GM21515 (cell line): ENCODE measurements at regions not wholly inside any gene's neighbourhood (a gene's known extent, or its start where the extent isn't known, plus 50 kb on each side); places are given as distances from the start of the nearest gene placed in this dataset.
A peak's percentile ranks its signal among the peaks of the same experiment; 100 is the strongest.

Source experiments
- ATAC-seq: cut with Tn5 transposase; IDR thresholded peaks from one replicate; pipeline ENCODE4 v1.9.1; 2021; ENCODE audit not compliant: unreplicated experiment

GRCh38 chr4:181525634-181526033 is 717.6 kb upstream of the TENM3 start:
- ATAC-seq = no peak

- peak; percentile 78 for ATAC-seq
Observed at GRCh38 chr4:181528570-181529184, 714.5 kb upstream of the TENM3 start.

- no peak for ATAC-seq
Observed at GRCh38 chr4:181529537-181529936, 713.7 kb upstream of the TENM3 start.

GRCh38 chr4:181536196-181536746 is 706.9 kb upstream of the TENM3 start:
- ATAC-seq = no peak

GRCh38 chr4:181536811-181537434 is 706.3 kb upstream of the TENM3 start:
- no peak for ATAC-seq

- no peak for ATAC-seq
Observed at GRCh38 chr4:181538431-181538830, 704.8 kb upstream of the TENM3 start.

GRCh38 chr4:181541396-181541795 is 701.8 kb upstream of the TENM3 start:
- ATAC-seq = no peak

GRCh38 chr4:181548873-181549575 is 694.2 kb upstream of the TENM3 start:
- no peak for ATAC-seq

- no peak for ATAC-seq
Observed at GRCh38 chr4:181549576-181550188, 693.5 kb upstream of the TENM3 start.

- ATAC-seq = no peak
Observed at GRCh38 chr4:181550381-181550780, 692.8 kb upstream of the TENM3 start.

GRCh38 chr4:181559637-181560036 is 683.6 kb upstream of the TENM3 start:
- ATAC-seq = no peak

GRCh38 chr4:181562399-181562798 is 680.8 kb upstream of the TENM3 start:
- ATAC-seq = no peak

GRCh38 chr4:181564625-181565024 is 678.6 kb upstream of the TENM3 start:
- ATAC-seq = no peak

- ATAC-seq = no peak
Observed at GRCh38 chr4:181566490-181566889, 676.7 kb upstream of the TENM3 start.

- no peak for ATAC-seq
Observed at GRCh38 chr4:181569553-181569952, 673.6 kb upstream of the TENM3 start.

GRCh38 chr4:181578911-181579310 is 664.3 kb upstream of the TENM3 start:
- no peak for ATAC-seq

GRCh38 chr4:181579486-181579885 is 663.7 kb upstream of the TENM3 start:
- no peak for ATAC-seq

- no peak for ATAC-seq
Observed at GRCh38 chr4:181581983-181582382, 661.2 kb upstream of the TENM3 start.

- no peak for ATAC-seq
Observed at GRCh38 chr4:181582595-181582994, 660.6 kb upstream of the TENM3 start.

- ATAC-seq = no peak
Observed at GRCh38 chr4:181588733-181589302, 654.4 kb upstream of the TENM3 start.

- ATAC-seq = no peak
Observed at GRCh38 chr4:181592221-181592745, 650.9 kb upstream of the TENM3 start.
